ENCODE measurements at regions not wholly inside any gene's neighbourhood (a gene's known extent, or its start where the extent isn't known, plus 50 kb on each side); places are given as distances from the start of the nearest gene placed in this dataset.

DNA sequence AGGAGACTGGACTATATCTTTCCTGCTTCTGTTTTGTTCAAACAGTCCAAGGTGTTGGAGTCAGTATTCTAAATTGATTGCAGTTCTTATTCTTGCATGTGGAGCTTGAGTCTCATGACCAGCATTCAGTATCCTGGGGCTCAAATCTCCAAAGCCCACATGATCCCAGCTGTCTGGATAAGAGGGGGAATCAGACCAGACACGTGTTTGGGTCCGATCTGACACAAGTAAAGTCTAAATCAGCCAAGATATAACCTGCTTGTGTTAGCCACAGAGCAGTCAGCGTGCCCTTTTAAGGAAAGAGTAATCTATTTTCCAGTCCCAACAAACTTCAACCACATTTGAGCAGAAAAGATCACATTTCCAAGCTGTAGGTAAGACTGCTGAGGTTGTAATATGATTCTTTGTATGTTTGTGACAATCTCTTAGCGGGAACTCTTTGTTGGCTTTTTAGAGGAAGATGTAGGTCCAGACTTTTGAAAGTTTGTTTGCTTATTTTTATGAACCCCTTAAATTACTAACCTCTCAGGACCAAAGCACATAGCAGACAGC, 334.6 kb downstream of the SLC4A3 start:
- DNase-seq = no peak

GRCh38 chr2:219962801-219963200, 335.4 kb downstream of the SLC4A3 start:
- DNase-seq = no peak

DNA sequence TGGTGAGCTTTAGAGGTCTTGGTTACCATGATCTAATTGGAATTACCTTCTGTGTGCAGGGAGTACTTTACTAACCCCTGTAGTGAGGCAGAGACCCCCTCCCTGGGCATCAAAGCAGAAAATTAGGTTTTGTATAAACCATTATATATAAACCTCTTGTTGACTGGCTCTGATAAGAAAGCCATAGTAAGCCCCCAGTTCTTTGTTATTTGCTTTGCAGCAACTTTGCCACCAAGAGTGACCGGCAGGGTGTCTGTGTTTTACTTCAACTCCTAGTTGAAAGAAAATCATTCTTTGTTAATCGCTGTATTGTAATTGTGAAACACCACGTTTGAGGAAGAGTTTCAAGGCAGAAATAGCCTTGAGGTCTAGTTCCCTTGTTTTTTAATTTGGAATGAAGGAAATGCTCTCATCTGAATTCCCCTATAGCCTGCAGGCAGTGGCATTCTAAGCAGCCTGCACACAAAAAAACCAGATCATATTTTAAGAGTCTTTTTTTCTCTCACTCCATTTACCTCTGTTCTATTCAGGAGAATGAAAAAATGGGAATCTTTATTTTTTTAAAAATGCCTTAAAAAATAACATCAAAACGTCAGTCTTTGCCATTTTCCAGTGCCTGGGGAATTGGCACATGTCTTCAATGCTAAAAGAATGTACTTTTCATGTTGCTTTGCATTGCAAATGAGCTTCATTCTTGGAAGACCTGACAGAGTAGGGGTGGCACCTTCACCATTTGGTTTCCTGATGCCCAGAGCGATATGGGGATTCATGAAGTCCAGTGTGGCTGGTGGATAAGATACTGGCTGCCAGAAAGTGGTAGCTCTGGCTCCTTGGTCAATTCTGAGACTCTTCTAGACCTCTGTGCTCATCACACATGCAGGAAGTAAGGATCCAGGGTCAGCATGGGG, 338.1 kb downstream of the SLC4A3 start:
- DNase-seq = no peak

DNA sequence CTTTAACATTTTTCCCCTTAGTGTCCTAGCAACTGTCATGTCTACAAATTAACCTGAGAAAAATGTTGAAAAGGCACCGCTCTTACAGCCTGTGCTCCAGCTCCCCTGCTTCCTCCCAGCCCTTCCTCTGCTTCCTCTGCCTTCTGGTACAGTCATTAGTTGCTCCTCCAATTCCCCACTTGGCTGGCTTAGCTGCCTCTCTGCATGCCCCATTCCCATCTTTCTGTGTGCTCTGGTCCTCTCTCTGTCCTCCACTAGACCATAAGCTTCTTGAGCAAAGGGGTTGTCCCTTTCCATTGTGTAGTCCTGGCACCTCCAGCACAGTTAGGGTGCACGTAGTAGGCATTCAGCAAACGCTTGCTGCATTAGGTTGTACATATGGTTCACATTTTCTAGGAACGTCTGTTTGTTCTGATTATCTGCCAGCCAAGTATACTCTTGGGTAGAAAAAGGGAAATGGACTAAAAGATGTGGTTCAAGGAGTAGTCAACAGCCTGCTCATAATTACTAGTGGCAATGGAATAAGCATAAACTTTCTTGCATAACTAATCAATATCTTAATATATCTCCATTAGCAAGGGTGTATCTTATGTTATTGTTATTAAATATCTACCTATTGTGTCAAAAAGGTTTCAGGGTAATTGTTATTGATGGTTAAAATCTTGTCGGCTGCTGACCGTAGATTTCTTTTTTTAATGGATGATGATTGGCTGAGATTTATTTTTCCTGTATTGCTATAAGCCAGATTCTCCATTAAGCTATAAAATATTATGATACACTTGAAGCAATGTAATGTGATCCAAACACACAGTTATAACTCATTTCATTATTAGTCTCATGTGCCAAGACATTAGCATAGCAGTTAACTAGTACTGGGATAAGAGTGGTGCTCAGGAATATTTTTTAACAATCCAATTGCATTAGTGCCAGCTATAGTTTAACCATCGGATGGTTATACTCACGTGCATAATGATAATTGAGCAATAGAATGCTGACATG, 340.1 kb downstream of the SLC4A3 start:
- DNase-seq = peak; percentile 62

DNA sequence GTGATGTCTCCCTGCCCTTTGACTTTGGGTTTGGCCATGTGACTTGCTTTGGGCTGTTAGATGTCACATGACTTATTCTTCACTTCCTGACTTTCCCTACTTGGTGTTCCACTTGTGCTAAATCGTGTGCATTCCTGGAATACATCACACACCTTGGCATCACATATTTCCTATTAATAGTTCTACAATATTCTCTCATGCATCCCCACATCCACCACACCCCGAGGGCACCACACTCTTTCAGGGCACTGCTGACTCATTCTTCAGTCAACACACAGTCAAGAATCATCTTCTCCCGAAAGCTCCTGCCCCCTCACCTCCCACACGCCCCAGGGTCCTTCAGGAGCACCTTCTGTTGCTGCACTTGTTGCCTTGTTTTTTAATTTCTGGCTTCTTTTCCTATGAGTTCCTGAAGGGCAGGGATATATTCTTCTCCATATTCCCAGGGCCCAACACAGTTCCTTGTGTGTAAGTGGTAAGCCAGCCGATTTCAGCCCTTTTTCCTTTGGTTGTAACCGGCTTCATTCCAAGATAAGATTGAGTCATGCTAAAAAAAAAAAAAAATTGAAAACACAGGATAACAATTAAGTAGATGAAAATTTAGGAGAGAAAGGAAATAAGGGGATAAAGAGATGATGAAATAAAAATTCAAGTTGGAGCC, 341.4 kb downstream of the SLC4A3 start:
- DNase-seq = no peak

DNA sequence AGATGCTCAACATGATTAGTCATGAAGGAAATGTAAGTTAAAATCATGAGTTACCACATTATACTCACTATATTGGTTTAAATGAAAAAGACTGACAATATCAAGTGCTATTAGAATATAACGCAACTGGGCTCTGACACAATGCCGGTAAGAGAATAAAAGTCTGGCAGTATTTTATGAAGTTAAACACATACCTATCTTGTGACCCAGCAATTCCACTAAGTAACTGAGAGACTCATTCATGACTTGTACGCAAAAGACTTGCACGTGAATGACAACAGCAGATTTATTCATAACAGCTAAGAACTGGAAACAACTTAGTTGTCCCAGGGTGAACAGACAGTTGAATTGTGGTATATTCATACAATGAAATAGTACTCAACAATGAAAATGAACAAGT, 342.1 kb downstream of the SLC4A3 start:
- no peak for DNase-seq

DNA sequence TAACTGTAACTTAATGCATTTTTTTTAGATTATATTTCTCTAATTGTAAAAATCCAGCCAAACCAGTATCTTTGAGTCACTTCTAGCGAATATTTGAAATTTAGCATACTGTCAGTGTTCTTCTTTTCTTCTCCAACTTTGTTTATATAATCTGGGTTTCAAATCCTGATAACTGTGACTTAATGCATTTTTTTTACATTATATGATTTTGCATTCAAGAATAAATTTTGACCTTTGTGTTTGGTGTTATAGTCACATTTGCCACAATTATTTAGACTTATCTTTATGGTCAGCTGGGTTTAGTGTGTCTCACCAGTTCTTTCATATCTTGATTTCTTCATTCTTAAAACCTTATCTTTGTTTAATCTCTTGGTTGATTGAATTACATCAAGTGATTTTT, 345.7 kb downstream of the SLC4A3 start:
- DNase-seq = no peak

- no peak for DNase-seq
These were observed 349.4 kb downstream of the SLC4A3 start for GRCh38 chr2:219976871-219977270.

- DNase-seq = no peak
These were observed 353.2 kb downstream of the SLC4A3 start for GRCh38 chr2:219980638-219981037.

GRCh38 chr2:219983836-219984235, 356.4 kb downstream of the SLC4A3 start:
- DNase-seq = no peak

GRCh38 chr2:219985017-219985416, 357.6 kb downstream of the SLC4A3 start:
- DNase-seq = no peak

DNA sequence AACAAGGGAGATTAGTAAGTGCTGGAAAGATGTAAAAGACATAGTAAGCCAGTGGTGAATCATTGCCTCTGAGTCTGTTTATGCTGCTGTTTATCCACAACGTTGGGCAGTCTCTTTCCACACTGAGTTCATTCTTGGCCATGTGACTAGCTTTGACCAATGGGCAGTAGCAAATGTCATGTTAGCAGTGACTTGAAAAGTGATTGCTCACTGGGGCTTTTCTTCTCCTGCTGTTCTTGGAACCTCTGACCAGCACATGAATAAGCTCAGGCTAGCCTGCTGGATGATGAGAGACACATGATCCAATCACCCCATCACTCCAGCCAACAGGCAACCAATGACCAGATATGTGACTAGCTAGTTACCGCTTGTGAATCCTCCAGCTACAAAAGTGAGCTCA, 360.4 kb downstream of the SLC4A3 start:
- DNase-seq = no peak

DNA sequence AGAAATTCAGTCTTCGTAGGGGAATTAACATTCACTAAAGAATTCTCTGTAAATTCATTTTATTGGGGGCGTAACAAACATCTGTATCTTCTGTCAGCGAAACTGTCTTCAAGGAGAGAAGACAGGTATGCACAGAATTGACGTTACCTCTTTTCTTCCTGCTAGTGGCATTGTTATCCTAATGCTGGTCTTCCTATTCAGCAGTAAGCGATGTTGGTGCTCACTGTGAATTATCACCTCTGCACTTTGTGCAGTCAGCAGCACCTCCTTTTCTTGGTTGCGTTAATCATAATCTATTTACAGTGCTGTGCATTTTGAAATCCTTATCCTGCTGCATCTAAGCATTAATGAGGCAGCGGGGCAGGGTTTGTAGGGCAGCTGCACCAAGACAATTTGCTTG, 362.3 kb downstream of the SLC4A3 start:
- DNase-seq = no peak

DNA sequence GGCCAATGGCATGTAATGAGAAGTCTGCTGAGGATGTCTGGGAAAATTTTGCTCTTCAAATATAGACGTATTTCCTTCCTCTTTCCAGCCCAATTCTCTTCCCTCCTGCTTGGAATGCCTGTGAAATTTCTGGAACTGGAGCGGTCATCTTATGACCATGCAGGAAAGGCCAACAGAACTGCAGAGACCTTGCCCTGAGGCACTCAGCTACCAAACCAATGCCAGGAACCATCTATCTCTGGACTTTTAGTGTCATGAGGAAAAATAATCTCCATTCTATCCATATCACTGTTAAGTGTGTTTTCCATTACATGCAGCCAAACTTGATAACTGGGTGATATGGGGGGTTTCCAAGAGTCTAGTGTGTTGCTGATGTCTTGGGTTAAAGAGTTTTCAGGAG, 363.7 kb downstream of the SLC4A3 start:
- no peak for DNase-seq

- no peak for DNase-seq
These were observed 368.0 kb downstream of the SLC4A3 start for GRCh38 chr2:219995399-219995798.

DNA sequence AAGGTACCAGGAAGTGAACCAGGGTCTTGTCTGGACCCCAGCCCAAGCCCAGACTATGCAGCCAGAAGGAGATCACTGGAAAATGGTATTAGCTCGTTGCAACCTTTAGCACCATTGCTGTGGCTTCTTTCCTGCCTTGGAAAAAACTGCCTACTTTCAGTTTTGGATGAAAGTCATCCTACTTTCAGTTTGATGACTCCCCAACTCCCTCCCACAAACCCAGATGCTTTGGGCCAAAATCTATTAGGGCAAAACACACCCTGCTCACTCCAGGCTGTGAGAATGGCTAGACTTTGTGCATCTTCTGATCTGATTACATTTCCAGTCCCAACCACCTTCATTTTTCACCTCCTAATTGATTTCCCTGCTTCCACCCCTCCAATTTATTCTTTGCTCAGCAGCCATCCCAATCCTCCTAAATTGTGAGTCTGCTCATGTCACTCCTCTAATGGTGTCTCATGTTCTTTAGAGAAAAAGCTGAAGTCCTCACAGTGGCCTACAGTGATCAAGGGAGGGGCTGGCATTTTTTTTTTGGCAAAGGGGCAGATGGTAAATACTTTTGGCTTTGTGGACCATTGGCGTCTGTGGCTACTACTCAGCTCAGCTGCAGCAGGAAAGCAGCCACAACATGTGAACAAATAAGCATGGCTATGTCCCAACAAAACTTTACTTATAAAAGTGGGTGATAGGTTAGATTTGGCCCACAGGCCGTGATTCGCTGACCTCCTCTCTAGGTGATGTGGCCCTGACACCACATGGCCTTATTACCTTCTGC, 368.7 kb downstream of the SLC4A3 start:
- DNase-seq = no peak

DNA sequence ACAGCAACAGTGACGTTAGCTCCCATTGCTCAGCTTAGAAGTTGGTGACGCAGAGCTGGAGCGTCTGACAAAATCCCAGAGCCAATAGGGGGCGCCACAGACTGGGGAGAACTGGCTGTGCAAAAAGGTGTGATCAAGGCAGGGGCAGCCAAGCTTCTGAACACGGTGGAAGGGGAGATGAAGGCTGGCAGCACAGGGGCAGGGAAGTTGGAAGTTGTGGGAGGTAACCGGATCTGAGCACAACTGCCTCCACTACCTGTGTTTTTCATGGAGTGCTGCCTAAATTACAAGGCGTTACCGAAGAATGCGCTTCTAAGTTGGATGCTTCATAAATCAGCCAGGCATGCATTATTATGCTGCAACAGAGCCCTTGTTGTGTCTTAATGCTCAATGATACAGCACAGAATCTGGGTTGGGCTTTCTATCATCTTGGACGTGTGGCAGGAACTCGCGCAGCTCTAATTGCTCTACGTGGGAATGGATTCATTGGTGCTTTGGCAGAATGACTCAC, 370.0 kb downstream of the SLC4A3 start:
- DNase-seq = no peak

DNA sequence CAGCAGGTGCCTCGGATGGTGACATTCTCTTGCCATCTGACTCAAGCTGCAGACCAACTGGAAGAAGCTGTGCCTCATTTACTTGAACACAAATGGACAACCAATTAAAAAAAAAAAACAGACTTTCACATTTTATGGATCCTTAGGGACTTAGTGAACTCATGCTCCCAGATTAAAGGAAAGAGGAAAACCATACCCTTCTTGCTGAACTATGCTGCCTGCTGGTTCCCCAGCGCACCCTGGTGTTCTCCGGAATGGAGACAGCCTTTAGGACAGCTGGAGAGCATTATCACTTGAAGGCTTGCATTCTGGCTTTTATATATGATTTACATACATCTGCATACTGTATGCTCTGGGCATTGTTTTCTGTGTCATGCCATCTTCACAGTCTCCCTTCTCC, 370.7 kb downstream of the SLC4A3 start:
- no peak for DNase-seq

GRCh38 chr2:219998714-219999227, 371.3 kb downstream of the SLC4A3 start:
- no peak for DNase-seq

DNA sequence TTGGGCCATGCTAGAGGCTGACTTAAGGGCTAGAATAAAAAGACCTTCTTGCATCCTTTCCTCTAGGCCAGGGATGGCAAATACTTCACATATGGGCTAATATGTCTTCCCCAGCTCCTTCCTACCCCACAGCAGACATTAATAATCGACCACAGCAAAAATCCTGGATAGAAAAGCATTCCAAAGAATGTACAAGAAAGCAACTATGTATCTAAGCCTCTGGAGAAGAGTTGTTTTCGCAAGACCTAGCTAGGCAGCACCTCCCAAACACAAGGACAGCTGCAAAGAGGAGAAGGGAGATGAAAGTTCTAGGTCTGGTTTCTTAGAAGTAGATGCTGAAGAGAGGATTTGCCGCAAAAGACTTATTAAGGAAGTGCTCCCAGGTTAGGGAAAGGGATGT, 372.6 kb downstream of the SLC4A3 start:
- no peak for DNase-seq

DNA sequence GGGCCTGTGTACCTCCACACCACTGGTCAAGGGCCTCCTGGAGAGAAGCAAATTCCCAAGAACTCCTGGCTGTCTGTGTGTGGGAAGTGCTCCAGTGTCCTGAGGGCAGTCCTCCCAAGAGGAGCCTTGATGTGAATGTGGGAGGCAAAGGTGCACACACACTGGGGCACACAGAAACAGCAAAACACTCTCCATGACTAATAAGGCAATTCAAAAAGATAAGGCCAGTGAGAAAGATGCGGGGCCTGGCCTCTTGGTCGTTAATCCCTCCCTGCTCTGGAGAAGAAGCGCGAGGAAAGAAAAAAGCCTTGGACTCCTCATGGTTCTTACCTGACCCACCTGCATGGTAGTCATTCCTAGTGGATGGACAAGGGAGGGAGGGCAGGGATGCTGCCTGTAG, 373.2 kb downstream of the SLC4A3 start:
- no peak for DNase-seq

All from hindlimb muscle (tissue), 1 donor.